DMS153 (cell line): ENCODE measurements at regions not wholly inside any gene's neighbourhood (a gene's known extent, or its start where the extent isn't known, plus 50 kb on each side); places are given as distances from the start of the nearest gene placed in this dataset.
"Not testable (repeated sequence)": the region's sequence is repeated elsewhere in the genome, so short reads cannot be mapped to it uniquely, and the experiment has no call there.

Experiments used
- DNase-seq: peaks from one replicate; lab custom pipeline; 2025; lab: John Stamatoyannopoulos, UW

DNA sequence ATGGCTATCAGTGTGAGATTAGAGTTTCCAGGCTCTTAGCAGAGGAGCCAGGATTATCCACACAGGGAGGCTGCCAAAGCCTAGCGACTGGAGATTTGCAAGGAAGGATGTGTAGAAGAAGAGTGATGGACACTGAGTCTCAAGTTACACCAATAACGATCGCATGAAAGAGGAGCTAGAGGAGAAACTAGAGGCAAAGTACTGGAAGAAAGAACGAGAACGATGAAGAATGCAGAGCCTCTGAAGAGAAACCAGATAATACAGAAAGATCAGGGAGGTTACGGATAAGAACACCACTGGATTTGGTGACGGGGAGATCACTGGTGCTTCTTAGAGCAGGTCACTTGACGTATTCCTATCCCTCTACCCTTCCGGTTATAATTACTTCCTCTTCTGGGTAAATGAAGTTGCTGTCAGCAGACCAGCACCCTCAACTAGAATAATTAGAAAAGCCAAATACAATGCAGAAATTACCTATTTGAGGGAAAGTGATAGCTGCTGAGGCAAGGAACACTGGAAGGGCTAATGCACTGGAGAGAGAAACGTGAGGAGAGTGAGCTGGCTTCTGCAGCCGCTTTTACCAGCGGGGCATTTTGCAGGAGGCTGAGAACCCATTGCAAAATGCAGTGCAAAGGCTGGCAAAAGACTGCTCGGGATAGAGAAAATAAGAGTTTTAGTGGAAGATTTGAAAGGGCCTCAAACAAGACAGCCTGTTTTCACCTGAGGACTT, 93.1 kb upstream of the HIF1A start:
- DNase-seq: no peak

DNA sequence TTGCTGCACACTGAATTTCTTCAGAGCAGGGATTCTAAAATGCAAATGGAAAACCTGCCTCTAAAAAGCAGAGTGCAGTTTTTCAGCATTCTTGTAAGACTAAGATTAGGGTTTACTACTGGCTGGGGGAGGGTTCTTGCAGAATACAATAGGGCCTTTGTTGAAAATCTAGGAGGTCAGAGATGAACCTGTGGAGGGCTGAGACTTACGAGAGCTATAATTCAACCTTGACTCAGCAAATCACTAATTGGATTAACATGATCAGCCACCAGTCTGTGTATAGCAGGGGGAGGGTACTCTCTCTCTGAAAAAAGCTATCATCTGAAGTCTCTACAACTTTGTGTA, 92.6 kb upstream of the HIF1A start:
- no peak for DNase-seq

DNA sequence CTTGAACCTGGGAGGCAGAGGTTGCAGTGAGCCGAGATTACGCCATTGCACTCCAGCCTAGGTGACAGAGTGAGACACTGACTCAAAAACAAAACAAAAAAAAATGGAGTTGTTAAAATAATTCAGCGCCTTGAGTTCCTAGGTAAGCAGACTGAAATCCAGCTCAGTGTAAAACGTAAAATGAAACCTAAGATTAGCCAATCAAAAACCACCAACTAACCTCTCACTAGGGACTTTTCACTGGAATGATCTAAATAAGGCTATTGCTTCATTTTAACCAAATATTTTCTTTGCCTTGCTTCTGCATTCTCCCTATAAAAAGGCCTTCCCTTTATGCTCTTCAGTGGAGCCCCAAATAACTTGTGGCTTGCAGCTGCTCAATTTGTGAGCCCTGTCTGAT, 91.6 kb upstream of the HIF1A start:
- no peak for DNase-seq

DNA sequence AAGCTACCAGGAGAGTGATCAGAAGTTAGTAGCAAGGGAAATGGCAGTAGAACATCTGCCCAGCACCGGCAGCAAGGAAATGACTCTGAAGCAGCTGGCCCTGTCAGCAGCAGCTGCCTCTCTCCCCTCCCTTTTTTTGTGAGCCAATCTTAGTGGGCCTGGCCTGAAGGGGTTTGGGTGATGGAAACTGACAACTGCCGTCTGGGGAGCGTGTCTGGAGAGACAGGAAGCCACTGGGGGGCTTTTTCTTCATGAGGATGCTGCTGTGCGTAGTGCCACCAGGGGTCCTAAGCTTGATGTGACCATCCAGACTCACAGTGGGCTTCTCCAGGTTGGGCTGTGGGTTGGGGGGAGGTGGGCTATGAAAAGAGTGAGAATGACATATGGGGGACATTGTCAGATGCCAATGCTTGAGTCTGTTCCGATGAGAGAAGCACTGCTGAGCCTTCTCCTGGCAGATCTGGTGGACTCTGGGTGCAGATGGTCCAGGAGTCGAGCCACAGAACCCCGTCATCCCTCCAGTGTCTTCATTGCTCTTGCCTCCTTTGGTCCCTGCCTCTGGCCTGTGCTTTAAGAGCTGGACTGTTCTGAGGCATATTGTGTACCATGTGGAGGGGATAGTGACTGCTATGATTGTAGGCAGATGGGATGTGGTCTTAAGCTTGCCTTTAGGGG, 87.6 kb upstream of the HIF1A start:
- DNase-seq: no peak

DNA sequence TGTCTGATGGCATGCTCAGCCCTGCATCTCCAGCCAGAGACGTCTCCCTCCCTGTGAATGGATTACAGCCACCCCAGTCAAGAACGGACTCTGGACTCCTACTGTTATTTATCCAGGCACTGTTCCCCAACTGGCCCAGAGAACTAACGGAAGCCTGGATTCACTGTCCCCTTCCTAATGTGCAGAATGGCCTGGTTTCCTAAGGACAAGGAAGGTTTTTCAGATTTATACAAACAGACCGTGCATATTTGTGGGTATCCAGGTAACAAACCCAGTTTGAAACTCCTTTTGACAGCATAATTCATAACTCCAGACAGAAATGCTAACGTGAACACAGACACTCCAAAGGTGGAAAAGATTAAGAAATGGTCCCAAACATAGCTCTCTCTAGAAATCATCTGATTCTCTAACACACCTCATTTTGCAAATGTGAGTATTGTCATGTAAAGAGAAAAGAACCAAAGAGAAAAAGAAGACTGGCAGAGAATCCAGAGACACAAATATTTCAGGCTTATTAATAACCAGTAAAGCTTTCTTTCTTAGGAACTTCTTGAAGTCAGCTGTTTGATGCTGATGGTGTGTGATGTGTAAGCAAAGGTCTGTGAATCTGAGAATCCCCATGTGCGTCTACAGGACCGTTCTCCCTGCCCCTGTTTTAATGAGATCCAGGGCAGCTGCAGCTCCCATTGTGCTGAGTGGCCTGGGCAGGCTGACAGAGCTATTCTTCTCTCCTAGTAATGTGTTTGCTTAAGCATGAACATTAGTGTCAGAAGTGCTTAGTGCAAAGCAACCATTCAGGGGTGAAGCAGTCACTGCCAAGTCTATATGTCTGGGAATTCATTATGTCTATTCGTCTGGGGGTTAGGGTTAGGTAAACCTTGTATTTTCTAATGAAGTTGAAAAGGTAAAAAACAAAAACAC, 86.8 kb upstream of the HIF1A start:
- DNase-seq: peak; percentile 97

DNA sequence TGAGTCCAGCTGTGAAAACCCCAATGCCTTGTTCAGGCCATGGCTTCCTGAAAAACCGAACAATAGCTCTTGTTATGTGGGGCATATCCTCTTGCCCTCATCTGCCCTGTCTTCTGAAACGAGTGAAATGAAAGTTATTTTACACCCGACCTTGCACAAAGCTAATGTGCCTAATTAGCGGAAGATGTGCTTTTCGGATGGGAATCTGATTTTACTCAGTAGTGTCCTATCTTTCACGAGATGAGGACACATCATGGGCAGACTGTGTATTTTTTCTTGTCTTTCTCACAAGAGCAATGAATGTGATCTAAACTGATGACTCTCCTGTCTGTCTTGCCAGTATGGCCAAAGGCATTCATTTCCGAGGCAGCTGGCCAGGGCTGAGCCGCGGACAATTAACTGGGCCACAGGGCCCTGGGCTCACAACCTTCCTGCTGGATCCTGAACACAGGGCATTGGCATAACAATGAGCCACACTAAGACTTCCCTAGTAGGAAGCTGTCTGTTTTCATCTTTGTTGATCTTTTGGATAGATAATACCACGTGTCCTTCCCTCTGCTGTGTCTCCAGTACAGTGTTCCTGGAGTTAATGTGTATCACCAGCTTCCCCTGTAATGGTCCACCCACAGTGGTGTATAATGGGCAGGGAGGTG, 86.0 kb upstream of the HIF1A start:
- peak; percentile 50 for DNase-seq

DNA sequence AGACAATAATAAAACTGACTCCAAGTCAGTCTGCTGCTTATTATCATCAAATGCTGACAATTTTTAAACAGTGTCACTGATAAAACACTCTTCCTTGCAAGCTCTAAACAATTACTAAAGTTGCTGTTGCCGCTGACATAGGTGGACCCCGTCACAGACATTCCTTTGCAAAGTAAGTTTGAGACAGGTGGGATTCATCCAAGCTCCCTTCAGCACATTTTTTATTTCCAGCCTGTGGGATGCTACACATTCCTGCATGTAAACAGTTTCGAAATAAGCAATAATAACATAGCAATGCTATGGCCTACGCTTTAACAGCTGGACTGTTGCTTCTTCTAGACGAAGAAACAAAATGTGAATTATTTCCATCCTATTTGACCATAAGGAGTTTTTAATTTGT, 85.4 kb upstream of the HIF1A start:
- DNase-seq: no peak

DNA sequence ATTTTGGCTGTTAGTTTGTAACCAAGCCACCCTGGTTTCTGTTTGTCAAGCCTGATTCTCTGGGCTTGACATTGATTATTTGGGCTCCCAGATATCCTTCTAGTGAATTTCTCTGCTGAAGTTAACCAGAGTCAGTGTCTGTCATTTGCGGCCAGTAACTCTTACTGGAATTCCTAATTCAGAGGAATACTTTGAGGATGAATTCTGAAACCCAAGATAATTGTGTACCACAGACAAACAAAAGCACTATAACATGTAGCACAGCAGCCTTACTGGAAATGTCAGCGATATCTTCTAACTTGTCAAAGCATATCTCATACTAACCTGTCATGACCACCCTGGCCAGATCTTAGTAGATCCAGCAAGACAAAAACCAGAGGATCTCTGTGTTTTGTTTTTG, 84.4 kb upstream of the HIF1A start:
- DNase-seq: no peak

DNA sequence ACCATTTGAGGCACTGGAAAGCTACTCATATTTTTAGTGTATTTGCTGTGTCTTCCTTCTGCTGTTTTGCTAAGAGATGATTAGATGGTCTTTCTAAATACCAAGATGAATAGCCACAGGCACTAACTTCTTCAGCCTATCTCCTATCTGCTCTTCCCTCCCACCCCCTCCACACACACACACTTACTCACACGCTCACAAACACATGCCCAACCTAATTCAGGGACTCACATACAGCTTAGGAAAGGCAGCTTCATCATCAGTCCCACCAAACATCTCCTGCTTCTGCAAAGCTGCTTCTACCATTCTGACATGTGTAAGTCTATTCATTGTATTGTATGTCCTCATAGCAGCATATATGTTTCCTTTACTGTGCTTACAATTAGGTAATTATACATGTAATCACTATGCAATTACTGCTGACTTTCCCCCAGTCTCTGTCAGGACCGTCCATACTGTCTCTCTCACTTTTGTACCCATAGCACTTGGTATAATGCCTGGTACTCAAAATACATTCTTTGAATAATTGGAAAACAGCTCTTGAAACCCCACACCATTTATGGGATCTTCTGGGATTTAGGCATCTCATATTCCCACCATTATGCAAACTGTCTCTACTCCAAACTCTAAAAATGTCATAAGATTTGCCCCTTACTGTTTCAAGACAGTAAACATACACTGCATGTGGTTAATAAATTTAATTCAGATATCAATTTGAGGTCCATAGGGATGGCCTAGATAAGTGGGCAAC, 83.3 kb upstream of the HIF1A start:
- no peak for DNase-seq

DNA sequence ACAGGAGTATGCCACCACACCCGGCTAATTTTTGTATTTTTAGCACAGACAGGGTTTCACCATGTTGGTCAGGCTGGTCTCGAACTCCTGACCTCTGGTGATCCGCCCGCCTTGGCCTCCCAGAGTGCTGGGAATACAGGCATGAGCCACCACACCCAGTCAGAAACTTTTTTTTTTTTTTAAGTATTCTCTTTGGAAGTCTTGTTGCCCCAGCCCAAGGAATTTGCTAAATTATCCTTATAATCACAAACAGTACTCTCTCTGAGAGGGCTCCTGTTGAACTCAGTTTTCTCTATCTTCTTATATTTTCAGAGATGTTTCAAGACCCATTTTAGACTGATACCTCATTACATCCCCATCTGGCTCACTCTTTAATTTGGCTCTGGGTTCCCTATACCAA, 82.3 kb upstream of the HIF1A start:
- DNase-seq: not testable (repeated sequence)

DNA sequence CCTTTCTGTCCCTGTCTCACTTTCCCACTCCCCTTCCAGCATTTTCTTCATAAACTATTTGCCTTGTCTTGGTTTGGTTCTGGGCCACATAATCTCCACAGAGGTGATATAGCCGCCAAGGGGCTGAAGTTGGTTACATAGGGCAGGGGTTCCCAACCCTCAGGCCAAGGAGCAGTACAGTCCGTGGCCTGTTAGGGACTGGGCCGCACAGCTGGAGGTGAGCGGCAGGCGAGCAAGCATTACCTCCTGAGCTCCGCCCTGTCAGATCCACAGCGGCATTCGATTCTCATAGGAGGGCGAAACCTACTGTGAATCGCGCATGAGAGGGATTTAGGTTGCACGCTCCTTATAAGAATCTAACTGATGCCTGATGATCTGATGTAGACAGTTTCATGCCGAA, 80.6 kb upstream of the HIF1A start:
- DNase-seq: no peak

DNA sequence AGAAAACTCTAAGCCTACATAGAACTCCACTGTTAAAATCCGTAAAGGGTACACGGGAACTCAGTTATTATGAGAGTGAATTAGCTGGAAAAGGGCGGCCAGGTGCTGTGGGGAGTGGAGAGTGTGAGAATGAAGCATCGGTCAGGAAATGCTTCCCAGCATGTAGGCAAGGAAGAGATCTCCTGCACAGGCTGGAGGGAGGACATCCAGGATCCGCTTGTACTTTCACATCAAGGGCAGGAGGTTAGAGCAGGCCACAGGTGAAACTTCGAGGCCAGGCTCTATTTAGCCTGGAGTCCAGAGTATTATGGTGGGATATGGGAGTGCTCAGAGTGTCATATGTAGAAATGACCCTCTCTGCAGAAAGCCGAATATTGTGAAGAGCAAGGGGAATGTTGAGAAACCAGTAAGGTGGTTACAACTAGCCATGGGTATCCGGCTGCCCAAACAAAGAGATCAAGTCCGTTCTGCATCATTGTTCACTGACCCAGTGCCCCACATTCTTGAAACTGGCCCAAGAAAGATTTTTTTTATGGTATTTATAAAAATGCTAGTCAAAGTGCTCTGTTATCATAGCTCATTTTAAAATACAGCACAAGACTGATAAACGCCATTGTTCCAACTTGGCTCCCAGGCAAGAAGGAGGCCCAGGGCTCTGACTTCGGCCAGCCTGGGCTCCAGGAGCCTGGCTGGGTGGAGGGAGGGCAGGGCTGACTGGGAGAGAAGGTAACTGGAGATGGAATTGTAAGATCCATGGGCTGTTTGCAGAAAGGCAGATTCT, 79.4 kb upstream of the HIF1A start:
- DNase-seq: no peak

DNA sequence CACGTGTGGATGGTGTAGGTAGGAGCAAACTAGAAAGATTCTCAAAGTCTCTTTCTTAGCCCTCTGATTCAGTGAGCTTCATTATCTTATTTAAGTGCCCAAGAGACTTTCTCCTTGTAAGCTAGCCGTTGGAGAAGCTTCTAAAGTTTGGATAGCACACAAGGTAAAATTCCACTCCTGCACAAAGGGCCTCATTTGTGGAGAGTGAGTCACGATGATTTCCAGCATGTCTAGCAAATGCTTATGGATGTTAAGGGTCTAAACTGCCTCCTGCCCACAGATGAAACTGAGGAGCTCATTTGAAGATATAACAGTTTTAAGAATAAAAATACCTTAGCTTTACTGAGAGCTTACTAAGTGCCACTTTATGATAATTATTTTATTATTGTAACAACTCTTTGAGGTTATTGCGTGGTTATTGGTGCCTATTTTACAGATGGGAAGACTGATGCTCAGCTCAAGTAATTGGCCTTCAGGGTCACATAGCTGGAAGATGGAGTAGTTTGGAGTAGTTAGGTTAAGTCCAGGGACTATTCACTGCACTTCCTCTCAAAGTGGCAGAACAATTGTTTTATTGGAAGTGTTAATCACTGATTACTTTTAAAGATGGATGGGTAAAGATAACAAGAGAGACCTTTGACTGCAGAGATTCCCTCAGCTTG, 78.7 kb upstream of the HIF1A start:
- DNase-seq: no peak

DNA sequence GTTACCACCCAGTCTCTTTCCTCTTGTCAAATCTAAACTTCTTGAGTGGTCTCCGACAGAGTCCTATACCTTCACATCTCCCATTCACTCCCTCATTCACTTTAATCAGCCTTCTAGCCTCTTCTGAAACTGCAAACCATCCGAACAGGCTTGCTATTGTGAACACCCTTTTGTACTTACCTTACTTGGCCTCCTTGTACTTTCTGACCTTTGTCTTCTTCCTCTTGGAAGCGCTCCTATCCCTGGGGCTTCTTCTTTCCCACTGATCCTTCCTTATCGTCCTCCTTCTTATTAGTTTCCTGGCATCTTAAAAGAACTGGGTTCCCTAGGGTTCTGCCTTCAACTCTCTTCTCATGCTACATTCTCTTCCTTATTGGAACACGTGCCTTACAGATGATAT, 76.9 kb upstream of the HIF1A start:
- DNase-seq: no peak

DNA sequence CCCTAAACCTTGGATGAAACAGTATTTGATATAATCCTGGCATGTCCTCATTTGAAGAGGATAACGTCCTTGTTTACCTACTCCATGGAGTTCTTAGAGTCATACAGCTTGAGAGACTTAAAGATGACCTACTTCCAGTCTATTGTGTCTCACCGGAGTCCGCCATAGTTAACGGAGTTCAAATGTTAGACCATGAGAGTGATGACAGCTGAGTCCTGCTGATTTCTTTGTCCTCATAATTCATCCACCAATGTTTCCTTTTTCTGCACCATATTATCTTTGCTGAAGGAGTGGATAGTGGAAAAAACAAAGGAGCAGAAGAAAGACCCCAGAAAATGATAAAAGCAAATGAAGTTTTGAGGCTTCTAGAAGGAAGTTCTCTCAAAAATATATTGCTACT, 75.8 kb upstream of the HIF1A start:
- DNase-seq: no peak

DNA sequence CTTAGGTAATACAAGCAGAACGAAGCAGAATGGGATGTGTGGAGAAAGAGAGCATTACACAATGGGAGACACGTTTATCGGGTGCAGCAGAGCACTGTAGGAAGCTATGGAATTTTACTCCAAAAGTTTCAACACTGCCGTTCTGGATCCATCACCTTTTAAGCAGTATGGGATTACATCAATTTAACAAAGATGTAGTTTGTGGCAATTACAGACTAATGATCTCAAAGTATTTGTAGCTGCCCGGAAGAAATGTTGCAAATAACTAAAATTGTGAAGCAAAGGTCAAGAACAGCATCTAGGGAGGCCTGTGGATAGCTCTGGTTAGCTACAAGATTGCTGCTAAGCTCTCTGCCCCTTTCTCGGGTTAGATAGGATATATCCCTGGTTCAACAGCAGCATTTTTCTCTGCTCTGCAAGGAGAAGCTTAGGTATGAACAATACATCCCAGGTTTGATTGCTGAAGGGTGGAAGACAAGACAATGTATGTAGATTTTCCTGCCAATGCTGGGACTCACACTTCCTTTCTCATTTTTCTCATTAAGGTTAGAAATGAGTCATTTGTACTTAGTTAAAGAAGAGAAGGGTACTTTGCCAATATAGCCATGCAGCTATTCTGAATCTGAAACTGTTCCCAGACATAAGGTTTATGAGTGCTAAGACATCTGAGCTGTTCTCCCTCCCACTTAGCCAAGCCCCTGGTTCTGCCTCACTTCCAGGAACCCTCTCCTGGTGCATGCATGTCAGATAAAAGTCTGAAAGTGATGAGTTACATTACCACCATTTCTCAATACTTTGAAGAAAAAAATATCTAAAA, 75.0 kb upstream of the HIF1A start:
- no peak for DNase-seq

DNA sequence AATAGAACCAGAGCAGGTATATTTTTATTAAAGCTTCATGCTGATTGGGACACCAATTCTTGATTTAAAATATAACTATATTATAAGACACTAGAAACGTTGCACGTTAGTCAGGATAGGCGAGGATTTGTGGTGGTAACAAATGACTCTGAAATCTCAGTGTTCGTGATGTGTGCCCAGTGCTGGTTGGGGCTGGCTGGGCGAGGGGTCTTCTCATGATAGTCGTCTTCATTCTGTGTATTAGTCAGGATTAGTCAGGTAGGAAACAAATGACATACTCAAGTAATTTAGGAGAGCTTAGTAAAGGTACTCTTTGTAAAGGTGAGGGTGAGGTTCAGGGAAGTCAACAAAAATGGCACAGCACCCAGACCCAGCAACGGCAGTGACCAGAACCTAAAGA, 73.9 kb upstream of the HIF1A start:
- no peak for DNase-seq

DNA sequence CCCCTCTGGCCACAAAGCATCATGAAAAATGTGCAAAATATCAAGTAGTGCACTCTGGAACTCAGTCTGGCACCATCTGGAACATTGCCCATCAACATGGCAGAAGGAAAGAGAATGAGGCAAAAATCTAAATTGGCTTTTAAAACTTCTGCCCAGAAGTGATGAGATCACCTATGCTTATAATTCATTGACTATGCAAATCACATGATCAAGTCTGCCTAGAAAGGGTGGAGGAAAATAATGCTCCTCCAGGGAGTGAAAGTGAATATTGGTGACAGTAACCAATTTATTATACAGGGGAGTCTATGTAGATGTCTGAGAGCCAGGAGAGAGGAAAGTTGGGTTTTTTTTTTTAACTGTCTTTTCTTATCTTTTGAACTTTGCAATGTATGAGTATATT, 73.3 kb upstream of the HIF1A start:
- no peak for DNase-seq

DNA sequence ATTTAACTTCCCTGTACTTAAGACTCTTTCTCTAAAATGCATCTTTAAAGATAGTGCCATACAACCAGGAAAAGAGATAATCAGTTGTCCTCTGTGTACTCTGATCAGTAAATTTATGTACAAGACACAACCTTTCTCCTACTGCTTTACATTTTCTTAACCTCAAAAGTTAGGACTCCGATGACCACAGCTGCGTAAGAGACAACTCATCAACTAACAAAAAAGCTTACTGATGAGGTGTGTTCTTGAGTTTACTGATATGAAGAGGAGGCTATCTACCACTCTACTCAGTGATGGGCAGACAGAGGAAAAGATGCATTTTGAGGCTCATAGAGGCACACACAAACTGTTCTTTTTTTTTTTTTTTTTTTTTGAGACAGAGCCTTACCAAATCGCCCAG, 71.4 kb upstream of the HIF1A start:
- DNase-seq: no peak

DNA sequence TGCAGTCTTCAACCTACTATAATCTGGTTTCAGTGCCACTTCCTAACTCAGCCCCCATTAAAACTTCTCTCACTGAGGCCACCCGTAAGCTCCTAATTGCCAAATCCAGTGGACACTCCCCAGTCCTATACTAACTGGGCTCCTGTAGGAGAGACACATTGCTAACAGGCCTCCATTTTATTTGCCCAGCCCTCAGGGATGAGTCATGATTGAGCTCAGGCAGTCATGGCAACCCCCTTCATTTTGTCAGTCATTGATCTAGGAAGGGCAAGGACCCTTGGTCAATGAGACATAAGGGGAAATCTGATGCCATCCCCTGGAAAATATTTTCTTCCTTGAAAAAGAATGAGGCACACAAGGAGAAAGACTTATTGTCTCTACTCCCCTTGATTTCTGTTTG, 70.1 kb upstream of the HIF1A start:
- no peak for DNase-seq
